Transverse colon (tissue), 3 donors: ENCODE measurements at regions not wholly inside any gene's neighbourhood (a gene's known extent, or its start where the extent isn't known, plus 50 kb on each side); places are given as distances from the start of the nearest gene placed in this dataset.

Experiments used
- CTCF ChIP-seq, 5 experiments: fragments of 200-600 bp in 3 of 5; fragments of 450-650 bp in 2 of 5; sonication (generic) in 3 of 5; IDR thresholded peaks; 1 replicate in 2 of 5; 2 replicates in 3 of 5; pipeline ENCODE4 v1.5.1; 2016 to 2017; ENCODE audit warnings: antibody characterized with exemption in 5 of 5, inconsistent platforms in 3 of 5, mild to moderate bottlenecking in 2 of 5, moderate library complexity in 1 of 5
- EP300 ChIP-seq: sonication (generic); formaldehyde crosslinking; IDR thresholded peaks from one replicate; pipeline ENCODE4 v1.6.1; 2017; ENCODE audit warnings: antibody characterized with exemption, low read depth

GRCh38 chr12:93199831-93200236 lies 177.9 kb upstream of the NUDT4 start:
- TF ChIP-seq EP300, result no peak
- no peak for TF ChIP-seq CTCF (IDR thresholded peaks at IDR 0.05)
